ENCODE measurements at regions not wholly inside any gene's neighbourhood (a gene's known extent, or its start where the extent isn't known, plus 50 kb on each side); places are given as distances from the start of the nearest gene placed in this dataset.

DNA sequence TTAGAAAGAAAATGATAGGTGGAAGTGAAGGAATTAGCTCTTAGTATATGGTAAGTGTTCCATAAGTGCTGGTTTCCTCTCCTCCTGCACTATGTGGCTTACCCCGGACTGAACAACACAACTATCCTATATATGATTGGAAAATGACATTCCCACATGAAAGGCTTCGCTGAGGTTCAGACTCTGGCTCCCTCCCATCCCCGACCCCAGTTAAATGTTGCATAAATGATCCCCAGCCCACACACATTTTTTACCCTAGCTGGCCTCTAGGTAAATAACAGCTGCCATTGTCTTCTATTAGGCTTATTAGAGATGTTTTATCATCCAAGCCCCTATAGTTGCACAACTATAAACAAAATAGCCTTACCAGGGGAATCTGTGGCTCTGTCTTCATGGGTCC is 495.6 kb upstream of the CDH11 start:
- Mint-ChIP-seq H3K4me1 (ENCODE audit: low read depth) (peaks cover 6% of the 10 kb centered on the region), H3K9me3 (ENCODE audit: low read depth) (peaks cover 15% of the 10 kb centered on the region), H3K4me3 (ENCODE audit: unreplicated experiment) (no peak overlapping the region), H3K27me3 (ENCODE audit: low read depth) (no peaks in the 10 kb centered on the region), H3K36me3 (ENCODE audit: low read depth) (peaks cover 1% of the 10 kb centered on the region), H3K27ac (ENCODE audit: unreplicated experiment) (no peak overlapping the region)
- DNase-seq (ENCODE audit: low spot score) = no peak
- TF ChIP-seq, protein P1, sequence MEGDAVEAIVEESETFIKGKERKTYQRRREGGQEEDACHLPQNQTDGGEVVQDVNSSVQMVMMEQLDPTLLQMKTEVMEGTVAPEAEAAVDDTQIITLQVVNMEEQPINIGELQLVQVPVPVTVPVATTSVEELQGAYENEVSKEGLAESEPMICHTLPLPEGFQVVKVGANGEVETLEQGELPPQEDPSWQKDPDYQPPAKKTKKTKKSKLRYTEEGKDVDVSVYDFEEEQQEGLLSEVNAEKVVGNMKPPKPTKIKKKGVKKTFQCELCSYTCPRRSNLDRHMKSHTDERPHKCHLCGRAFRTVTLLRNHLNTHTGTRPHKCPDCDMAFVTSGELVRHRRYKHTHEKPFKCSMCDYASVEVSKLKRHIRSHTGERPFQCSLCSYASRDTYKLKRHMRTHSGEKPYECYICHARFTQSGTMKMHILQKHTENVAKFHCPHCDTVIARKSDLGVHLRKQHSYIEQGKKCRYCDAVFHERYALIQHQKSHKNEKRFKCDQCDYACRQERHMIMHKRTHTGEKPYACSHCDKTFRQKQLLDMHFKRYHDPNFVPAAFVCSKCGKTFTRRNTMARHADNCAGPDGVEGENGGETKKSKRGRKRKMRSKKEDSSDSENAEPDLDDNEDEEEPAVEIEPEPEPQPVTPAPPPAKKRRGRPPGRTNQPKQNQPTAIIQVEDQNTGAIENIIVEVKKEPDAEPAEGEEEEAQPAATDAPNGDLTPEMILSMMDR (IDR thresholded peaks at IDR 0.05) = no peak

DNA sequence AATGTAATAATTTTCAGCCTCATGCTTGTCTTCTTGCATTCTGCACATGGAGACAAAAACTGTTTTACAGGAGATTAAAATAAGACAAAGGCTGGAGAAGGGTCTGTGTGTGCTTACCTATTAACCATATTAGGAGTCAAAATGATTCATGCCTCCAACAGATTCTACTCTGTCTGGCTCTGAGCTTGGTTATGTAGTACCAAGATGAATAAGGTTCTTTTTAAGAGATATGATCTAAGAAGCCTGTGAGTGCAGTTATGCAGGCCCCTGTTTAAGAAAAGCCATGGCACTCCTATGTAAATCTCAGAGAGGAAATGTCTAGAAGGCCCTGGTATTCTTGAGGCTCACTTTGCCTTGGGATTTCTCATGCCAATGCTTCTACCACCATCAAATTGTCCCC is 486.6 kb upstream of the CDH11 start:
- H3K36me3 Mint-ChIP-seq (ENCODE audit: low read depth) = no peaks in the 10 kb centered on the region
- H3K4me1 Mint-ChIP-seq (ENCODE audit: low read depth) = peaks cover 4% of the 10 kb centered on the region
- H3K4me3 Mint-ChIP-seq (ENCODE audit: unreplicated experiment) = no peak overlapping the region
- no peaks in the 10 kb centered on the region for H3K27me3 Mint-ChIP-seq (ENCODE audit: low read depth)
- H3K27ac Mint-ChIP-seq (ENCODE audit: unreplicated experiment) = no peak overlapping the region
- TF ChIP-seq, protein P1 (IDR thresholded peaks at IDR 0.05) = no peak
- H3K9me3 Mint-ChIP-seq (ENCODE audit: low read depth) = peaks cover 6% of the 10 kb centered on the region
- DNase-seq (ENCODE audit: low spot score) = no peak

DNA sequence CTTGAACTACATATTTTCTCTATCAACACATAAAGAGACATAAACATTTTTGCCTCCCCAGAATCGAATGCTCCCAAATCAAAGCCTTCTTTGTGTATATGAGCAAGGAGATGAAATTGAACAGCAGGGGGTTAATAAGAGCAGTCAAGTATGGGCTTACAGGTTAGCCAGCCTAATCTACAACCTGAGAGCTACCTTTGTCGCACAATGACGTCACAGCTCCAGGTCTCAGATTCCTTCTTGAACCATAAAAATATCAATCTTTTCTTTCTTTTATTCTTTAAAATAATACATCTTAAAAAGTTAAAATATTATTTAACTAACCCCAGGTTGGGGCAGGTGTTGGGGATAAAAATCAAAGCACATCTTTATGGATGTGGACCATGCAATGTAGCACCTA is 482.9 kb upstream of the CDH11 start:
- Mint-ChIP-seq H3K4me1 (ENCODE audit: low read depth) (peaks cover 4% of the 10 kb centered on the region), H3K9me3 (ENCODE audit: low read depth) (peaks cover 7% of the 10 kb centered on the region), H3K27ac (ENCODE audit: unreplicated experiment) (no peak overlapping the region), H3K27me3 (ENCODE audit: low read depth) (no peaks in the 10 kb centered on the region), H3K4me3 (ENCODE audit: unreplicated experiment) (no peak overlapping the region), H3K36me3 (ENCODE audit: low read depth) (no peaks in the 10 kb centered on the region)
- DNase-seq (ENCODE audit: low spot score) = no peak
- TF ChIP-seq, protein P1 (IDR thresholded peaks at IDR 0.05) = no peak

DNA sequence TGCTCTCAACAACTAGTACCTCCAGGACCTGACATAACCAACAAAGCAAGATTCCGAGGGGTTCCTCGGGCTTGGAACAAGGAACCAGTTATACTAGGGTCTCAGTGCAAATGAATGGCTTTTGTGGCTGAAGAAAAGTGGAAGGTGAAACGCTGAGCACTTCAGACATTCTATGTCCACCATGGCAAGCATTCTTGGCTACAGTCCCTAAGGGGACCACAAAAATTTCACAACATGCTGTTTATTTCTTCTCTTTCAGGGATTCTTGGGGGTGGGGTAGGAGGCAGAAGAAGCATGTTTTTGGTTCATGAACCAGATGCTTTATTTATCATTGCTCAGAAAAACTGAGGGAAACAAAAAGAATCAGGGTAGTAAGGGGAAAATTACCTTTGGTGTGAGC is 479.9 kb upstream of the CDH11 start:
- TF ChIP-seq, protein P1 (IDR thresholded peaks at IDR 0.05) = no peak
- no peaks in the 10 kb centered on the region for H3K27me3 Mint-ChIP-seq (ENCODE audit: low read depth)

DNA sequence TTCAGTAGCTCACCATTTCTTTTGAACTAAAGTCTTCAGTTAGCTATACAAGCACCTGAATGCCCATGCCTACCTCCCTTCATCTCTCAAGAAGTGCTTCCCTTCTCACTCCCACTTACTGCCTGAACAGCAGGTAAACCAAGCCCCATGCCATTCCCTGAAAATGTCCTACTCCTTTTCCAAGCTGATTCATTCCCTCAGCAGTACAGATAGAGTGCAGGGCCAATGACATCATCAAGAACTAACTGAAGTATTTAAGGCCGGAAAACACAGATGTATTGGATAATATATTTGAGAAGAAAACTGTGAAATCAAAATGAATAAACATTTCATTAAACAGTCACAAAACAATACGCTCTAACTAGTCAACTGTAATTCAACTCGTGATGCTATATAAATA is 478.8 kb upstream of the CDH11 start:
- no peak overlapping the region for H3K4me3 Mint-ChIP-seq (ENCODE audit: unreplicated experiment)
- H3K27me3 Mint-ChIP-seq (ENCODE audit: low read depth) = no peaks in the 10 kb centered on the region
- no peak for DNase-seq (ENCODE audit: low spot score)
- peaks cover 4% of the 10 kb centered on the region for H3K9me3 Mint-ChIP-seq (ENCODE audit: low read depth)
- H3K36me3 Mint-ChIP-seq (ENCODE audit: low read depth) = no peaks in the 10 kb centered on the region
- no peak overlapping the region for H3K27ac Mint-ChIP-seq (ENCODE audit: unreplicated experiment)
- no peaks in the 10 kb centered on the region for H3K4me1 Mint-ChIP-seq (ENCODE audit: low read depth)
- TF ChIP-seq, protein P1 (IDR thresholded peaks at IDR 0.05) = no peak

More for the DNA sequence above, 479.9 kb upstream of the CDH11 start:
- no peak overlapping the region for H3K27ac Mint-ChIP-seq (ENCODE audit: unreplicated experiment)
- H3K9me3 Mint-ChIP-seq (ENCODE audit: low read depth) = peaks cover 4% of the 10 kb centered on the region
- H3K4me3 Mint-ChIP-seq (ENCODE audit: unreplicated experiment) = no peak overlapping the region
- no peaks in the 10 kb centered on the region for H3K4me1 Mint-ChIP-seq (ENCODE audit: low read depth)
- no peaks in the 10 kb centered on the region for H3K36me3 Mint-ChIP-seq (ENCODE audit: low read depth)
- DNase-seq (ENCODE audit: low spot score) = no peak
